GM18861 (cell line): ENCODE measurements at regions not wholly inside any gene's neighbourhood (a gene's known extent, or its start where the extent isn't known, plus 50 kb on each side); places are given as distances from the start of the nearest gene placed in this dataset.
"Not testable (repeated sequence)": the region's sequence is repeated elsewhere in the genome, so short reads cannot be mapped to it uniquely, and the experiment has no call there.

ENCODE experiments used
- ATAC-seq: cut with Tn5 transposase; IDR thresholded peaks from one replicate; pipeline ENCODE4 v1.9.1; 2021; ENCODE audit not compliant: unreplicated experiment

DNA sequence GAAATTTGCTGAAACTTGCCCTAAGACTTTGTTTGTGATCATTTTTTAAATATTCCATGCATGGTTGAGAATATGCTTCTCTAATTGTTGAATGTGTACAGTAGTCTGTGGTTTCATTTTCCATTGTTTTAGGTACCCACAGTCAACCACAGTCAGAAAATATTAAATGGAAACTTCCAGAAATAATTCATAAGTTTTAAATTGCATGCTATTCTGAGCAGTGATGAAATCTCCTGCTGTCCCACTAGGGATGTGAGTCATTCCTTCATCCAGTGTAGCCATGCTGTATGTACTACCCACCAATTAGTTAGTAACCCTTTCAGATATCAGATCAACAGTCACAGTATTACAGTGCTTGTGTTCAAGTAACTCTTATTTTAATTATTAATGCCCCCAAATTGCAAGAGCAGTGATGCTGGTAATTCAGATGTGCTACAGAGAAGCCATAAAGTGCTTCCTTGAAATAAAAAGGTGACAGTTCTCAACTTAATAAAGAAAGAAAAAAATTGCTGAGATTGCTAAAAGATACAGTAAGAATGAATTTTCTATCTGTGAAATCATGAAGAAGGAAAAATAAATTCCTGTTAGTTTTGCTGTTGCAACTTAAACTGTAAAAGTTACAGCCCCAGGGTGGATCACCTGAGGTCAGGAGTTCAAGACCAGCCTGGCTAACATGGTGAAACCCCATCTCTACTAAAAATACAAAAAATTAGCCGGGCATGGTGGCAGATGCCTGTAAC is 79.9 kb upstream of the FBXL17 start:
- no peak for ATAC-seq

DNA sequence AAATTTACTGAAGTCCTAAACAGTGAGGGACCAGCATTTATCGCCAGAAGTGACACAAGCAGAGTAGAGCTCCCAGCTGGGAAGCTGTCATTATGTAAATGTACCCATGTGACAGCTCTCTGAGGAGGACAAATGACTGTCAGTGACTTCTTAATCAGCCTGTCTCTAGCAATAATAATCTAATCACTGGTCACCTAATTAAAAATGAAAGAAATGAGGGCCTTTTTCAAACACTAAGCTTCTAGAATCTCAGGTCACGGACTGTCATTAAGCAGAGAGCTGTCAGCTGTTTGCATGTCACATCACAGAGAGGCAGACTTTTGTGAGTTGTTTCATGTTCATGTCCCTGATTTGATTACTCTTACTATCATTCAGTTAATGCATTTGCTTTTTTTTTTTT is 77.9 kb upstream of the FBXL17 start:
- ATAC-seq, result no peak

DNA sequence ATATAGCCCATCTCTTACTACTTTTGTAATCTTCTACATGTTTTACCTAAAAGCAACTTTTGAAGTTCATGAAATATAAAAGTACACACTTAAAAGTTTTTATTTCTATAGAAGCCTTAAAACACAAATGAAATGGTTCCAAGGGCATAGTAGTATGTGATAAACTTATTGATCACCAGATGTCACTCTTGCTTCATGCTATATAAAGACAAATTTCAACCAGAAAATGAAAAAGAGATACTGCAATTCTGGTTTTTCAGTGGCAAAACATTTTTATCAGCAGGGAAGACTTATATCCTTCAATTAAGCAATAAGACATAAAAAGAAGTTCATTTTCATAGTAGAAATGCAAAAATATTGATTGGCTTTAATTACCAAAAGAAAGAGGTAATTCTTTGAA is 69.4 kb upstream of the FBXL17 start:
- no peak for ATAC-seq

DNA sequence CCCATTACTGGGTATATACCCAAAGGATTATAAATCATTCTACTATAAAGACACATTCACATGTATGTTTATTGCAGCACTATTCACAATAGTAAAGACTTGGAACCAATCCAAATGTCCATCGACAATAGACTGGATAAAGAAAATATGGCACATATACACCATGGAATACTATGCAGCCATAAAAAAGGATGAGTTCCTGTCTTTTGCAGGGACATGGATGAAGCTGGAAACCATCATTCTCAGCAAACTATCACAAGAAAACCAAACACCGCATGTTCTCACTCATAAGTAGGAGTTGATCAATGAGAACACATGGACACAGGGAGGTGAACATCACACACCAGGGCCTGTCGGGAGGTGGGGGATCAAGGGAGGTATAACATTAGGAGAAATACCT is 62.2 kb upstream of the FBXL17 start:
- not testable (repeated sequence) for ATAC-seq

DNA sequence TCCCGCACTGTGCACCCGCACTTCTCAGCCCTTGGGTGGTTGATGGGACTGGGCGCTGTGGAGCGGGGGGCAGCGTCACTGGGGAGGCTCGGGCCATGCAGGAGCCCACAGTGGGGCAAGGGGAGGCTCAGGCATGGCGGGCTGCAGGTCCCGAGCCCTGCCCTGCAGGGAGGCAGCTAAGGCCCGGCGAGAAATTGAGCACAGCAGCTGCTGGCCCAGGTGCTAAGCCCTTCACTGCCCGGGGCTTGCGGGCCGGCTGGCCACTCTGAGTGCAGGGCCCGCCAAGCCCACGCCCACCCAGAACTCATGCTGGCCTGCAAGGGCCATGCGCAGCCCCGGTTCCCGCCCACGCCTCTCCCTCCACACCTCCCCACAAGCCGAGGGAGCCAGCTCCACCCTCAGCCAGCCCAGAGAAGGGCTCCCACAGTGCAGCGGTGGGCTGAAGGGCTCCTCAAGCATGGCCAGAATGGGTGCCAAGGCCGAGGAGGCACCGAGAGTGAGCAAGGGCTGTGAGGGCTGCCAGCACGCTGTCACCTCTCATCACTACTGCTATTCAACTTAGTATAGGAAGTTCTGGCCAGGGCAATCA is 60.3 kb upstream of the FBXL17 start:
- ATAC-seq, result not testable (repeated sequence)

DNA sequence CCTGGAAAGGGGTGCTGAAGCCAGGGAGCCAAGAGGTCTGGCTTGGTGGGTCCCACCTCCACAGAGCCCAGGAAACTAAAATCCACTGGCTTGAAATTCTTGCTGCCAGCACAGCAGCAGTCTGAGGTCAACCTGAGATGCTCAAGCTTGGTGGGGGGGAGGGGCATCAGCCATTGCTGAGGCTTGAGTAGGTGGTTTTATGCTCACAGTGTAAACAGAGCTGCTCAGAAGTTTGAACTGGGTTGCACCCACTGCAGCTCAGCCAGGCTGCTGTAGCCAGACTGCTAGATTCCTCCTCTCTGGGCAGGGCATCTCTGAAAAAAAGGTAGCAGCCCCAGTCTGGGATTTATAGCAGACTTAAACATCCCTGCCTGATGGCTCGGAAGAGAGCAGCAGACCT is 55.5 kb upstream of the FBXL17 start:
- ATAC-seq, result no peak

DNA sequence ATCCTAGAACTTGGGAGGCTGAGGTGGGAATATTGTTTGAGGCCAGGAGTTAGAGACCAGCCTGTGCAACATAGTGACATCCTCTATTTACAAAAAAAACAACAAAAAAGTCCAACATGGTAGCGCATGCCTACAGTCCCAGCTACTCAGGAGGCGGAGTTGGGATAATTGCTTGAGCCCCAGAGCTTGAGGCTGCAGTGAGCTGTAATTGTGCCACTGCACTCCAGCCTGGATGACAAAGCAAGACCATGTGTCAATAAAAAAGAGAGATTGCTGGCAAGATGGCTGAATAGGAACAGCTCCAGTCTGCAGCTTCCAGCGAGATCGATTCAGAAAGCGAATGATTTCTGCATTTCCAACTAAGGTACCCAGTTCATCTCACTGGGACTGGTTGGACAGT is 54.8 kb upstream of the FBXL17 start:
- no peak for ATAC-seq

DNA sequence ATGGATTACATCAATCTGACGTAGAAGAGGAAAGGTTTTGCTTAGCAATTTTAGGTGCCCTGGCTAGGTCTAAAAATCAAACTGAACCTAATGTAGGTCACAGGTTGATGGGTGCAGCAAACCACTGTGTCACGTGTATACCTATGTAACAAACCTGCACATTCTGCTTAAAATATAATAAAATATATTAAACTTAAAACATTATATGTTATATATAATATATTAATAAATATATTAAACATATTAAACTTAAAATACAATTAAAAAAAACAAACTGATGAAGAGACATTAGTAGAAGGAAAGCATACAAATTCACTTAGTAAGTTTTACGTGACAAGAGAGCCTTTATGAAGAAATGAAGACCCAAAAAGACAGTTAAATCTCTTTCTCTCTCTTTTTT is 51.7 kb upstream of the FBXL17 start:
- no peak for ATAC-seq

DNA sequence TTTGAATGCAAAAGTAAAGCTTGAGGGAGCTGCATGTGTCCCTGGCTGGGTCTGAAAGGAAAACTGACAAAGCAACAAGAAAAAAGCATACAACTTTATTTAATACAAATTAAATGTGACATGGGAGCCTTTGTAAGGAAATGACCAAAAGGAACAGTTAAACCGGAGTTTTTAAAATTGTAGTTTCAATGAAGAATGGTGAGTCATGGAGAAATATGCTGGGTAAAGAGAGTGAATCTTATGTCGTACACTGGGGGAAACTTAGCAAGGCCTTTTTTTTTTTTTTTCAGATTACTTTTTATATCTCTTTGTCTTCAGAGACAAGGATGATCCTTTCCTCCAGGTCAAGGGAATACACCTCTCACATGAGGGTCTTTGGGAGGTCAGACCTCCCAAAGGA is 50.1 kb upstream of the FBXL17 start:
- ATAC-seq, result no peak
